SK-N-SH treated with all-trans-retinoic acid at 6 μM for 48 hours (cell line): ENCODE measurements at regions not wholly inside any gene's neighbourhood (a gene's known extent, or its start where the extent isn't known, plus 50 kb on each side); places are given as distances from the start of the nearest gene placed in this dataset.
A peak's percentile ranks its signal among the peaks of the same experiment; 100 is the strongest.

Source experiments
- ATAC-seq: fragments of 200-7000 bp; cut with Tn5 transposase; 3 replicates; pipeline ENCODE4 v1.9.1; 2020; ENCODE audit warnings: mild to moderate bottlenecking, moderate library complexity
- ARNTL ChIP-seq: fragments of 450-650 bp; formaldehyde crosslinking; IDR thresholded peaks from 2 replicates; pipeline ENCODE4 v1.5.0; 2020; ENCODE audit warnings: low read depth, mild to moderate bottlenecking, moderate library complexity, borderline replicate concordance
- BACH2 ChIP-seq: fragments of 250-450 bp; sonication (Bioruptor Pico); IDR thresholded peaks from 2 replicates; pipeline ENCODE4 v1.9.0; 2021; ENCODE audit warnings: mild to moderate bottlenecking, borderline replicate concordance
- CSRNP3 ChIP-seq: fragments of 250-450 bp; sonication (Bioruptor Pico); IDR thresholded peaks from 2 replicates; pipeline ENCODE4 v1.5.1; 2021; ENCODE audit warnings: mild to moderate bottlenecking, moderate library complexity
- ESRRG ChIP-seq: fragments of 250-450 bp; sonication (Bioruptor Pico); IDR thresholded peaks from 2 replicates; pipeline ENCODE4 v1.6.1; 2021; ENCODE audit warnings: mild to moderate bottlenecking
- GLIS3 ChIP-seq: fragments of 250-450 bp; sonication (Bioruptor Pico); IDR thresholded peaks from 2 replicates; pipeline ENCODE4 v1.5.0; 2020; ENCODE audit warnings: mild to moderate bottlenecking, moderate library complexity
- ISL1 ChIP-seq: fragments of 250-450 bp; sonication (Bioruptor Pico); IDR thresholded peaks from 2 replicates; pipeline ENCODE4 v2.1.2; 2022; ENCODE audit warnings: mild to moderate bottlenecking, moderate library complexity
- OSR1 ChIP-seq: fragments of 250-450 bp; sonication (Bioruptor Pico); IDR thresholded peaks from 2 replicates; pipeline ENCODE4 v1.8.0; 2022; ENCODE audit warnings: moderate library complexity, mild to moderate bottlenecking, inconsistent platforms
- PPARA ChIP-seq: fragments of 250-450 bp; sonication (Bioruptor Pico); IDR thresholded peaks from 2 replicates; pipeline ENCODE4 v1.5.0; 2020; ENCODE audit warnings: mild to moderate bottlenecking, borderline replicate concordance
- RARB ChIP-seq: fragments of 250-450 bp; sonication (Bioruptor Pico); IDR thresholded peaks from 2 replicates; pipeline ENCODE4 v1.8.0; 2021; ENCODE audit warnings: mild to moderate bottlenecking, moderate library complexity
- SNAI2 ChIP-seq: fragments of 250-450 bp; sonication (Bioruptor Pico); IDR thresholded peaks from 2 replicates; pipeline ENCODE4 v1.5.0; 2020; ENCODE audit warnings: mild to moderate bottlenecking, moderate library complexity
- TCF4 ChIP-seq: fragments of 250-450 bp; sonication (Bioruptor Pico); IDR thresholded peaks from 2 replicates; pipeline ENCODE4 v1.8.0; 2021; ENCODE audit warnings: mild to moderate bottlenecking, moderate library complexity, borderline replicate concordance
- TOX ChIP-seq: fragments of 250-450 bp; sonication (Bioruptor Pico); IDR thresholded peaks from 2 replicates; pipeline ENCODE4 v1.8.0; 2021; ENCODE audit warnings: mild to moderate bottlenecking, moderate library complexity, borderline replicate concordance
- ZC3H10 ChIP-seq: fragments of 250-450 bp; sonication (Bioruptor Pico); IDR thresholded peaks from 2 replicates; pipeline ENCODE4 v1.5.1; 2021; ENCODE audit warnings: mild to moderate bottlenecking, moderate library complexity
- ZFP3 ChIP-seq: fragments of 250-450 bp; sonication (Bioruptor Pico); IDR thresholded peaks from 2 replicates; pipeline ENCODE4 v1.5.0; 2020; ENCODE audit warnings: mild to moderate bottlenecking, moderate library complexity
- ZFP30 ChIP-seq: fragments of 450-650 bp; formaldehyde crosslinking; IDR thresholded peaks from 2 replicates; pipeline ENCODE4 v1.5.0; 2022; ENCODE audit warnings: mild to moderate bottlenecking, moderate library complexity
- ZNF70 ChIP-seq: fragments of 450-650 bp; formaldehyde crosslinking; IDR thresholded peaks from 2 replicates; pipeline ENCODE4 v1.5.0; 2020; ENCODE audit warnings: mild to moderate bottlenecking, moderate library complexity
- ZNF8 ChIP-seq: fragments of 450-650 bp; formaldehyde crosslinking; IDR thresholded peaks from 2 replicates; pipeline ENCODE4 v1.5.0; 2020; ENCODE audit warnings: mild to moderate bottlenecking, moderate library complexity
- TF ChIP-seq, protein P1 (sequence below): fragments of 250-450 bp; sonication (Bioruptor Pico); IDR thresholded peaks from 2 replicates; pipeline ENCODE4 v1.5.1; 2020; ENCODE audit warnings: low read depth, mild to moderate bottlenecking, moderate library complexity
- TF ChIP-seq, protein P2 (sequence below): fragments of 250-450 bp; sonication (Bioruptor Pico); IDR thresholded peaks from 2 replicates; pipeline ENCODE4 v1.8.0; 2020; ENCODE audit warnings: mild to moderate bottlenecking, moderate library complexity, borderline replicate concordance
- TF ChIP-seq, protein P3 (sequence below): fragments of 250-450 bp; sonication (Bioruptor Pico); IDR thresholded peaks from 2 replicates; pipeline ENCODE4 v1.5.0; 2020; ENCODE audit warnings: mild to moderate bottlenecking, moderate library complexity

- TF ChIP-seq PPARA (no peak), ISL1 (CRISPR knock-in tag) (no peak)
- ATAC-seq: no peak
Measured at GRCh38 chrX:99698451-99698850, 711.6 kb downstream of the PCDH19 start.

- ATAC-seq: no peak
- TF ChIP-seq RARB: no peak
- no peak for TF ChIP-seq CSRNP3 (CRISPR knock-in tag)
- TF ChIP-seq ARNTL (CRISPR knock-in tag): no peak
- no peak for TF ChIP-seq ZC3H10 (CRISPR knock-in tag)
- no peak for TF ChIP-seq GLIS3 (CRISPR knock-in tag)
- no peak for TF ChIP-seq ESRRG (CRISPR knock-in tag)
- TF ChIP-seq OSR1 (CRISPR knock-in tag): no peak
- no peak for TF ChIP-seq ZFP3
- TF ChIP-seq ZFP30 (CRISPR knock-in tag): no peak
- TF ChIP-seq BACH2 (CRISPR knock-in tag): no peak
Measured at GRCh38 chrX:99663136-99663535, 746.9 kb downstream of the PCDH19 start.

- no peak for TF ChIP-seq TCF4
- no peak for TF ChIP-seq ESRRG (CRISPR knock-in tag)
- TF ChIP-seq SNAI2: no peak
- no peak for TF ChIP-seq CSRNP3 (CRISPR knock-in tag)
- TF ChIP-seq, protein P1, sequence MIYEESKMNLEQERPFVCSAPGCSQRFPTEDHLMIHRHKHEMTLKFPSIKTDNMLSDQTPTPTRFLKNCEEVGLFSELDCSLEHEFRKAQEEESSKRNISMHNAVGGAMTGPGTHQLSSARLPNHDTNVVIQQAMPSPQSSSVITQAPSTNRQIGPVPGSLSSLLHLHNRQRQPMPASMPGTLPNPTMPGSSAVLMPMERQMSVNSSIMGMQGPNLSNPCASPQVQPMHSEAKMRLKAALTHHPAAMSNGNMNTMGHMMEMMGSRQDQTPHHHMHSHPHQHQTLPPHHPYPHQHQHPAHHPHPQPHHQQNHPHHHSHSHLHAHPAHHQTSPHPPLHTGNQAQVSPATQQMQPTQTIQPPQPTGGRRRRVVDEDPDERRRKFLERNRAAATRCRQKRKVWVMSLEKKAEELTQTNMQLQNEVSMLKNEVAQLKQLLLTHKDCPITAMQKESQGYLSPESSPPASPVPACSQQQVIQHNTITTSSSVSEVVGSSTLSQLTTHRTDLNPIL (CRISPR knock-in tag): no peak
- no peak for TF ChIP-seq ZNF70
- TF ChIP-seq, protein P2, sequence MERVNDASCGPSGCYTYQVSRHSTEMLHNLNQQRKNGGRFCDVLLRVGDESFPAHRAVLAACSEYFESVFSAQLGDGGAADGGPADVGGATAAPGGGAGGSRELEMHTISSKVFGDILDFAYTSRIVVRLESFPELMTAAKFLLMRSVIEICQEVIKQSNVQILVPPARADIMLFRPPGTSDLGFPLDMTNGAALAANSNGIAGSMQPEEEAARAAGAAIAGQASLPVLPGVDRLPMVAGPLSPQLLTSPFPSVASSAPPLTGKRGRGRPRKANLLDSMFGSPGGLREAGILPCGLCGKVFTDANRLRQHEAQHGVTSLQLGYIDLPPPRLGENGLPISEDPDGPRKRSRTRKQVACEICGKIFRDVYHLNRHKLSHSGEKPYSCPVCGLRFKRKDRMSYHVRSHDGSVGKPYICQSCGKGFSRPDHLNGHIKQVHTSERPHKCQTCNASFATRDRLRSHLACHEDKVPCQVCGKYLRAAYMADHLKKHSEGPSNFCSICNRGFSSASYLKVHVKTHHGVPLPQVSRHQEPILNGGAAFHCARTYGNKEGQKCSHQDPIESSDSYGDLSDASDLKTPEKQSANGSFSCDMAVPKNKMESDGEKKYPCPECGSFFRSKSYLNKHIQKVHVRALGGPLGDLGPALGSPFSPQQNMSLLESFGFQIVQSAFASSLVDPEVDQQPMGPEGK (CRISPR knock-in tag): no peak
- TF ChIP-seq, protein P3, sequence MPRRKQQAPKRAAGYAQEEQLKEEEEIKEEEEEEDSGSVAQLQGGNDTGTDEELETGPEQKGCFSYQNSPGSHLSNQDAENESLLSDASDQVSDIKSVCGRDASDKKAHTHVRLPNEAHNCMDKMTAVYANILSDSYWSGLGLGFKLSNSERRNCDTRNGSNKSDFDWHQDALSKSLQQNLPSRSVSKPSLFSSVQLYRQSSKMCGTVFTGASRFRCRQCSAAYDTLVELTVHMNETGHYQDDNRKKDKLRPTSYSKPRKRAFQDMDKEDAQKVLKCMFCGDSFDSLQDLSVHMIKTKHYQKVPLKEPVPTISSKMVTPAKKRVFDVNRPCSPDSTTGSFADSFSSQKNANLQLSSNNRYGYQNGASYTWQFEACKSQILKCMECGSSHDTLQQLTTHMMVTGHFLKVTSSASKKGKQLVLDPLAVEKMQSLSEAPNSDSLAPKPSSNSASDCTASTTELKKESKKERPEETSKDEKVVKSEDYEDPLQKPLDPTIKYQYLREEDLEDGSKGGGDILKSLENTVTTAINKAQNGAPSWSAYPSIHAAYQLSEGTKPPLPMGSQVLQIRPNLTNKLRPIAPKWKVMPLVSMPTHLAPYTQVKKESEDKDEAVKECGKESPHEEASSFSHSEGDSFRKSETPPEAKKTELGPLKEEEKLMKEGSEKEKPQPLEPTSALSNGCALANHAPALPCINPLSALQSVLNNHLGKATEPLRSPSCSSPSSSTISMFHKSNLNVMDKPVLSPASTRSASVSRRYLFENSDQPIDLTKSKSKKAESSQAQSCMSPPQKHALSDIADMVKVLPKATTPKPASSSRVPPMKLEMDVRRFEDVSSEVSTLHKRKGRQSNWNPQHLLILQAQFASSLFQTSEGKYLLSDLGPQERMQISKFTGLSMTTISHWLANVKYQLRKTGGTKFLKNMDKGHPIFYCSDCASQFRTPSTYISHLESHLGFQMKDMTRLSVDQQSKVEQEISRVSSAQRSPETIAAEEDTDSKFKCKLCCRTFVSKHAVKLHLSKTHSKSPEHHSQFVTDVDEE (CRISPR knock-in tag): no peak
- TF ChIP-seq ARNTL (CRISPR knock-in tag): no peak
- TF ChIP-seq ZNF8 (CRISPR knock-in tag): no peak
- TF ChIP-seq GLIS3 (CRISPR knock-in tag): no peak
- no peak for ATAC-seq
Measured at GRCh38 chrX:99654188-99654587, 755.9 kb downstream of the PCDH19 start.

DNA sequence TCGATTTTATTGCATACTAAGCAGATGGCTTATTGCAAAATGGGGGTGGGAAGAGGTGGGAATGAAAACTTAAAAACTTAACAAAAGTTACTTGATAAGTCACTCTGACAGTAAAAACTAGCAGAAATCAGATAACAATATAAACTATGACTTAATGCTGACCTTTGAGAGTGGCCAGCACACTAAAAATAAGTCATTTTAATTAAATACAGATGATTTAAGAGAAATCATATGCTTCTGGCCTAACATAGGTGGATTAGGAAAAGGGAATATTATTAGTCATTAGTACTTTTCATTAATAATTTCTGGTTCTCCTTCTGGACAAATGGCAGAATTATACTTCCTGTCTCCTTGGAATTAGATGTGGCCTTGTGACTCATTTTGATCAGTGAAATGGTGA, 756.7 kb downstream of the PCDH19 start:
- no peak for TF ChIP-seq ZNF70
- TF ChIP-seq BACH2 (CRISPR knock-in tag): no peak
- no peak for TF ChIP-seq CSRNP3 (CRISPR knock-in tag)
- TF ChIP-seq ISL1 (CRISPR knock-in tag): peak; percentile 52; the same call in 1 of the 2 replicates
- TF ChIP-seq TOX (CRISPR knock-in tag): peak; percentile 41; the same call in 1 of the 2 replicates

More for the DNA sequence above, 756.7 kb downstream of the PCDH19 start:
- peak; percentile 85 for ATAC-seq
